Stimulated activated CD8-positive, alpha-beta memory T cell treated with anti-CD3 and anti-CD28 coated beads, Interleukin-2, amount 100 ng/mL, for 1 hour (primary cell): ENCODE measurements at regions not wholly inside any gene's neighbourhood (a gene's known extent, or its start where the extent isn't known, plus 50 kb on each side); places are given as distances from the start of the nearest gene placed in this dataset.
"Not testable (repeated sequence)": the region's sequence is repeated elsewhere in the genome, so short reads cannot be mapped to it uniquely, and the experiment has no call there.

Experiments
- DNase-seq, 2 donors: peaks; one replicate each; pipeline ENCODE4 v3.0.0-alpha.2; 2020; ENCODE audit warnings: low read depth in 2 of 2

GRCh38 chr2:58800881-58801280 is 559.8 kb upstream of the FANCL start:
- DNase-seq = no peak

DNA sequence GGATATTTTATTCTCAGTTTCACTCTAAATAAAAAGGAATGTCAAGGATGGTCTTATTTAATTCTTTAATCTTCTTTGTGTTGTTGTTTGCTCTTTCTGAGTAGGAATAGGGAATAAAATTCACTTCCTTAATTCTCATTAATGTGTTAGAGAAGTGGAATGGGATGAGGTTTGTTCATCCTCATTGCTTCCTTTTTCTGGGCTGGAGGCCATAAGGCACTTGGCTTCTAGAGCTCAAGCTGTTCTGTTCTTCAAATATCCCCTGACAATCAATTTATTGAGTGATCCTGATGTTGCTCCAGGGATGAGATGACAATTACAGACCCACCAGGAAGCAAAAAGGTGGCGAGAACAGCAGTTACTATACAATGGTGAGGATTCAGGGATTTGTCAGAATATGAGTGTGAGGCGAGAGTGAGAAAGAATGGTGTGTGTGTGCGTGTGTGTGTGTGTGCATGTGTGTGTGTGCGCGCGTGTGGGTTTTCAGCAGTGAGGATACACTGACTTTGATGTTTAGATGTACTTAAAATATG is 557.6 kb upstream of the FANCL start:
- DNase-seq = no peak

- DNase-seq = no peak
Measured at GRCh38 chr2:58796239-58796910, 555.2 kb upstream of the FANCL start.

GRCh38 chr2:58794916-58795315 is 553.8 kb upstream of the FANCL start:
- DNase-seq = no peak

- no peak for DNase-seq
Measured at GRCh38 chr2:58794103-58794502, 553.0 kb upstream of the FANCL start.

DNA sequence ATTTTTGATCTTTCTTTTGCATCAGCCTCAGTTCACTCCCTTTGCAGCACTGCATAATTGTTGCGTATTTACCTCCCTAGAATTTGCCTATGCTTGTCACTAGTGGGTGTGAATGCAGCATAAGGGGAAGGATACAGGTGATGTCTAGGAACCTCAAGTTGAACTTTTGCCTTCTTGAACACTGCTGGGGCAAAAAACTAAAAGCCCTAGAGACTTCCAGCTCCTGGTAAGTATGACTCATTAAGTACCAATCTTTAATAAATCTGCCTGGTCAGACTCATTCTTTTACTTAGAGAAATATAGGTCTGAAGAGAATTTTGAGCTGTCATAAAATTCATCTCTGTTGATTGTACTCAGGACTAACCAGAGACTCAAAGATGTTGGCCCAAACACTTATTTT is 547.3 kb upstream of the FANCL start:
- no peak for DNase-seq

- no peak for DNase-seq
Measured at GRCh38 chr2:58770846-58771245, 529.7 kb upstream of the FANCL start.

GRCh38 chr2:58769864-58770234 is 528.7 kb upstream of the FANCL start:
- DNase-seq = no peak

- DNase-seq = no peak
Measured at GRCh38 chr2:58769111-58769863, 528.2 kb upstream of the FANCL start.

DNA sequence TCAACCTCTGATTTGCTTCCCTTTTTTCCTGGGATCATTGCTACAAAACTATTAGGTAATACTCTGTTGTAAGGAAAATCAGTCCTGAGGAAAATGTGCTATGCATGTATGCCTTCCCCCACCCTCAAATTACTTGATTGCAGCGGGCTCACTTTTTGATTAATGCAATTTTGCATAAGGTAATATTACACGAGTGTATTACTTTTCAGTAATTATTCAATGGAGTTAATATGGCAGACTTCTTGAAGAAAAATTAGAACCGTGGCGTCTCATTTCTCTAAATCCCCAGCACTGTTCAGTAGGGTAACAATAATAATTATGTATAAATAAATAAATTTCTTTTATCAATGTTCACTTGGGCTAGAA is 527.6 kb upstream of the FANCL start:
- DNase-seq = no peak

- DNase-seq = no peak
Measured at GRCh38 chr2:58767828-58768714, 526.9 kb upstream of the FANCL start.

DNA sequence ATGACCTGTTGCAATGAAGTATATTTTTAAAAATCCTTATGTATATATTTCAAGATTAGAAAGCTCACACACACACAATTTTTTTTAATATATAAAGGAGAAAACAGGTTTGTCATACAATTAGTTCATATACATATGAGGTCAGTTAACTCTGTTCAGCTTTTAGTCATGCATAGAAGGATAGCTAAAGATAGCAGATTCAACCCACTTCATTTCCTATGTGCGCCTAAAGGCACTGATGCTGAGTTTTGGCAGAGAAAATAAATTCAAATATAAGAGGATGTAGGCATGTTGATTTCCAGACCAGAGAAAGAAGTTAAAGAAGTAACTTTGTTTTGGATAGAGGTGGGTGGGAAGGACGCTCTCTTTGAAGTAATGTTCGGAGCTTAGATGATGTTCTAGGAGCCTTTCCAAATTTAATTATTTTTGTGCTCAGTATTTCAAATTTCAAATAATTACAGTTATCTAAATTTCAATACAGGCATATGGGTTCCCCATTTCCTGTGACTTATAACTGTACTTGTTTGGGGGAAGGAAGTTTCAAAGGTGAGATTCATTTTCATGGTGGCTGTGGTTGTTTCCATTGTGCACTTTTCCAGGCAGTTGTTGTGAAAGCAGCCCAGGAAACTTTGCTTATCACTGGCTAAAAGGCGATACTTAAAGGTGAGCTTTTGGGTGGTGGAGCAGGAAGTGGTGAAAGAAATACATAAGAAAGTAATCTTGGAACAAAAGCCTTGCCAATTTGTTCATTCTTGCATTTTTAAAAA is 523.4 kb upstream of the FANCL start:
- no peak for DNase-seq

DNA sequence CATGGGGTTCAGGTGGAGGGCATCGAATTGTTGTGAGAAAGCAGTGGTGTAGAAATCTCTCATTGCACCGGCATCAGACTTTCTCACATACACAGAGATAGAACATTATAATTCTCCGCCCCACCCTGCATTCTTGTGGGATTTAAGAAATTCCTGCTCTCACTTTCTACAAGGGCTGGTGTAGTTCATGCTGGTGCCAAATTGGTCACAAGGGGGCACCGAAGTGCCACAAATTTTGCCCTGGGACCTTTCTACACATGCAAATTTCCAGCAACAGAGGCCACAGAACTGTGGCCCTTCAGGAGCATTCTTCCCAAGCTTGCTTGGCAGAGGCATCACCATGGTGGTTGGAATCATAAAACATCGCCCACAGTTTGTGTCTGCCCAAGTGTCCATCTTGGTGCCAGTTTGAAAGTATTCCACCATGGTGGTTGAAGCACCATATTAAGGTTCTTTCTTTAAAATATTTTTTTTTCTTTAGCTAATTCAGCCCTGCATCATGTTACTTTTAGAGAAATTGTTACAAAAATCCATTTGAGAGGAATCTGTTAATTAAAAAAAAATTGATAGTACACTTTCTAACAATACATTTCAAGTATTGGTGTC is 521.2 kb upstream of the FANCL start:
- DNase-seq = no peak

DNA sequence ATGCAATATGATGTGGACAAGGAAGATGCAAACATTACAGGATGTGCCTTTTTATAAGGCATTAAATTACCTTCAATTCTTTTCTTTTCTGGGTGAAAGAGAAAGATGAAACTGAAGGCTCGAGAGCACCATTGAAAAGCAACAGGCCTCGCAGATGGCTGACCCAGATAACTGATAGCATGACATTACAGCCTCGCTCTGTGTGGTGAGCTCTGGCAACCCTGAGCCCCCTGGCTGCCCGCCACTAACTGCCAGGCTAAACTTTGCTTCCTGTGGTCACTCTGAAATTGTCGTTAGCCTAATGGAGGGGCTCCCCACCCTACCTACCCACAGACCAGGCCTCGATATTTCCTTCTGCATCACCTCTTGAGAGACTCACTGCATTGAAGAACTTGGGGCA is 516.8 kb upstream of the FANCL start:
- no peak for DNase-seq

DNA sequence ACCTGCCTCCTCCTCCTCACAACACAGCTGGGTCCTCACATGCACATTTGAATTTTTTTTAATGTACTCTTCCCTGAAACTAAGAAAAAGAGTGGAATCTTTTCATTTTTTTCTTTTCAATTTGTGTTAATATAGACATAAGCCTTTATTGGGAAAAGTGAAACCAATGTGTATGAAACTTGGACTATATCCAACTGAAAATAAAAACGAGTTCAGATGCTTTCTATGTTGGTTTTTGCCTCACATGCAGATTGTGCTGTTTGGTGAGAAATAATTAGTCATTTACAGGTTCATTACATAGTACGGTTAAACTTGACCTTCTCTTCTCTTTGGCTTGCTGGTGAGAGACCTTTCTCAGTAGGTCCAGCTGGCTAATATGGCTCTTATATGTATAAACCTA is 515.2 kb upstream of the FANCL start:
- DNase-seq = no peak

- not testable (repeated sequence) for DNase-seq
Measured at GRCh38 chr2:58752507-58752906, 511.4 kb upstream of the FANCL start.

- DNase-seq = not testable (repeated sequence)
Measured at GRCh38 chr2:58751676-58752075, 510.6 kb upstream of the FANCL start.

GRCh38 chr2:58749041-58749440 is 507.9 kb upstream of the FANCL start:
- DNase-seq = no peak

DNA sequence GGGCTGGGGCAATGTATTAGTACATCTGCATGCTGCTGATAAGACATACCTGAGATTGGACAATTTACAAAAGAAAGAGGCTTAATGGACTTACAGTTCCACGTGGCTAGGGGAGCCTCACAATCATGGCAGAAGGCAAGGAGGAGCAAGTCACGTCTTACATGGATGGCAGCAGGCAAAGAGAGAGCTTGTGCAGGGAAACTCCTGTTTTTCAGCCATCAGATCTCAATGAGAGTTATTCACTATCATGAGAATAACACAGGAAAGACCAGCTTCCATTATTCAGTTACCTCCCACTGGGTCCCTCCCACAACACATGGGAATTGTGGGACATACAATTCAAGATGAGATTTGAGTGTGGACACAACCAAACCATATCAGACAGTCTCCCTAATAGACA is 504.2 kb upstream of the FANCL start:
- DNase-seq = not testable (repeated sequence)

GRCh38 chr2:58740426-58740825 is 499.3 kb upstream of the FANCL start:
- DNase-seq = no peak

DNA sequence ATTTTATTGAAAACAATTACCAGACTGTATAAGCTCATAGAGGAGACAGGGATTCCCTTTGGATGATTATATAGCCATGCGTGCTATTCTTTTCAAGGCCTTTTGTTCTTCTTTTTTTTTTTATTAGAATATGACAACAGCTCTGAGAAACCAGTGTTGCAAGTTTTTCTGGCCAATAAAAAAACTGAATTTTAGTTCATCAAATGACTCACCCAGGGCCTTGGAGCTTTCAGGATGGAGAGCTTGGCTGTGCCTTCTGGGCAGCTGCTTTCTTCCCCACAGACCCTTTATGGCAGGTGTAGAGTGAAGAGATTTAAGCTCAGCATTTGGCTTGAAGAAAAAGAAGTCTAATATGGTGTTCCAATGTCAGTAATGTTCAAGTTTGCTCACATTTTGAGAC is 497.9 kb upstream of the FANCL start:
- DNase-seq = no peak
